Kasumi-1 (cell line): ENCODE measurements at regions not wholly inside any gene's neighbourhood (a gene's known extent, or its start where the extent isn't known, plus 50 kb on each side); places are given as distances from the start of the nearest gene placed in this dataset.
"Not testable (repeated sequence)": the region's sequence is repeated elsewhere in the genome, so short reads cannot be mapped to it uniquely, and the experiment has no call there.

ENCODE experiments used
- DNase-seq, 2 experiments: peaks; one replicate each; lab custom pipeline; 2025; lab: John Stamatoyannopoulos, UW

- DNase-seq, result no peak
Measured at GRCh38 chr10:113495553-113495952, 57.3 kb upstream of the HABP2 start.

- DNase-seq, result no peak
Measured at GRCh38 chr10:113496111-113497109, 56.4 kb upstream of the HABP2 start.

GRCh38 chr10:113497198-113497597 is 55.7 kb upstream of the HABP2 start:
- DNase-seq, result no peak

- DNase-seq, result peak in 1 of 2 experiments; percentile 7
Measured at GRCh38 chr10:113498997-113499396, 53.9 kb upstream of the HABP2 start.

GRCh38 chr10:113499806-113500205 is 53.0 kb upstream of the HABP2 start:
- no peak for DNase-seq

- not testable (repeated sequence) for DNase-seq
Measured at GRCh38 chr10:113501031-113501430, 51.8 kb upstream of the HABP2 start.
